ENCODE measurements at regions not wholly inside any gene's neighbourhood (a gene's known extent, or its start where the extent isn't known, plus 50 kb on each side); places are given as distances from the start of the nearest gene placed in this dataset.
"Not testable (repeated sequence)": the region's sequence is repeated elsewhere in the genome, so short reads cannot be mapped to it uniquely, and the experiment has no call there.

DNA sequence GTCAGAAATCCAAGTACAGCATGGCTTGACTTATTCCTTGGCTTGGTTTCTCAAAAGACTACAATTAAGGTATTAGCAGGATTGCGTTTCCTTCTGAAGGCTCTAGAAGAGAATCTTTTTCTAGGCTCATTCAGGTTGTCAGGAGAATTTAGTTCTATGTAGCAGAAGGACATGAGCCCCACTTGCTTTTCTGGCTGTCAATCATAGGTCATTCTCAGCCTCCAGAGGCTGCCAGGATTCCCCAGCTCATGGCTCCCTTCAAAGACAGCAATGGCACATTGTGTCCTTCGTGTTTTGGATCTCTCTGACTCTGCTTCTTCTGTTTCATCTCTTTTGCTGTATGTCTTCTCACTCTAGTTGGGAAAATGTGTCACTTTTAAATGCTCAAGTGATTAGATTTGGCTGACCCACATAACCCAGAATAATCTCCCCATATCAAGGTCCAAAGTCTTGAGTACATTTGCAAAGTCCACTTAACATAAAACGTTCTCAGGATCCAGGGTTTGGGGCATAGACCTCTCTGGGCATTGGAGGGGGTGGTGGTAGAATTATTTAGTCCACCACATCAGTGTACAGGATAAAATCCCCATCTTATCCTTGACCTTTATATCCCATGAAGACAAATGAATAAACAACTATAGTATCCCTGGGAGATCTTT is 126.7 kb upstream of the BCL9 start:
- CTCF ChIA-PET, result no interaction called here
- Mint-ChIP-seq H3K27ac (no peak overlapping the region), H3K4me1 (no peaks in the 10 kb centered on the region), H3K27me3 (peaks cover 34% of the 10 kb centered on the region), H3K4me3 (no peak overlapping the region), H3K9me3 (ENCODE audit: insufficient read depth) (peaks cover 6% of the 10 kb centered on the region)
- Histone ChIP-seq H3K4me3 (ENCODE audit: control extremely low read depth in 1 of 5, extremely low read depth in 1 of 5, insufficient read depth in 1 of 5, low read depth in 2 of 5, low read length in 4 of 5) (no peak overlapping the region), H3K4me1 (ENCODE audit: control insufficient read depth in 2 of 2, insufficient read depth in 2 of 2, low read length in 2 of 2) (no peaks in the 10 kb centered on the region), H2AFZ (ENCODE audit: insufficient read depth, low read depth, low read length, poor library complexity, severe bottlenecking) (no peak overlapping the region), H3K36me3 (replicated peaks in 1 of 2; ENCODE audit: control extremely low read depth in 1 of 2, control insufficient read depth in 1 of 2, extremely low read depth in 1 of 2, insufficient read depth in 2 of 2, low read length in 1 of 2) (no peaks in the 10 kb centered on the region), H3K9me3 (ENCODE audit: control extremely low read depth in 1 of 3, control insufficient read depth in 2 of 3, insufficient read depth in 1 of 3, low read length in 2 of 3) (peaks cover 0 to 2% (median 0%) of the 10 kb centered on the region in 3 donors), H3K27ac (ENCODE audit: low read length in 2 of 2) (no peak overlapping the region), H3K27me3 (replicated peaks in 1 of 4; ENCODE audit: control extremely low read depth in 1 of 4, control insufficient read depth in 3 of 4, insufficient read depth in 4 of 4, low read length in 3 of 4) (peaks cover 0 to 8% (median 4%) of the 10 kb centered on the region in 4 experiments), H4K20me1 (ENCODE audit: control insufficient read depth, insufficient read depth, low read length, poor library complexity, severe bottlenecking) (no peaks in the 10 kb centered on the region), H3K4me2 (replicated peaks; ENCODE audit: low read depth, low read length, poor library complexity, severe bottlenecking) (no peak overlapping the region), H3K79me2 (ENCODE audit: control insufficient read depth, insufficient read depth, low read length) (no peaks in the 10 kb centered on the region), H3K9ac (ENCODE audit: low read length) (no peak overlapping the region)
- DNase-seq, result no peak
- intact Hi-C loops (cut with micrococcal nuclease), result no loop called here
- POLR2A ChIA-PET, result no interaction called here
- ATAC-seq (ENCODE audit: low read depth), result no peak
- TF ChIP-seq EZH2 (IDR thresholded peaks at IDR 0.05; ENCODE audit: borderline replicate concordance, insufficient read depth, low read depth, low read length, poor library complexity, severe bottlenecking), result no peak
- TF ChIP-seq, protein P1, sequence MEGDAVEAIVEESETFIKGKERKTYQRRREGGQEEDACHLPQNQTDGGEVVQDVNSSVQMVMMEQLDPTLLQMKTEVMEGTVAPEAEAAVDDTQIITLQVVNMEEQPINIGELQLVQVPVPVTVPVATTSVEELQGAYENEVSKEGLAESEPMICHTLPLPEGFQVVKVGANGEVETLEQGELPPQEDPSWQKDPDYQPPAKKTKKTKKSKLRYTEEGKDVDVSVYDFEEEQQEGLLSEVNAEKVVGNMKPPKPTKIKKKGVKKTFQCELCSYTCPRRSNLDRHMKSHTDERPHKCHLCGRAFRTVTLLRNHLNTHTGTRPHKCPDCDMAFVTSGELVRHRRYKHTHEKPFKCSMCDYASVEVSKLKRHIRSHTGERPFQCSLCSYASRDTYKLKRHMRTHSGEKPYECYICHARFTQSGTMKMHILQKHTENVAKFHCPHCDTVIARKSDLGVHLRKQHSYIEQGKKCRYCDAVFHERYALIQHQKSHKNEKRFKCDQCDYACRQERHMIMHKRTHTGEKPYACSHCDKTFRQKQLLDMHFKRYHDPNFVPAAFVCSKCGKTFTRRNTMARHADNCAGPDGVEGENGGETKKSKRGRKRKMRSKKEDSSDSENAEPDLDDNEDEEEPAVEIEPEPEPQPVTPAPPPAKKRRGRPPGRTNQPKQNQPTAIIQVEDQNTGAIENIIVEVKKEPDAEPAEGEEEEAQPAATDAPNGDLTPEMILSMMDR (IDR thresholded peaks at IDR 0.05), result no peak
- no CpG with 5 or more reads among the region's 3 CpGs for WGBS (ENCODE audit: insufficient coverage)

DNA sequence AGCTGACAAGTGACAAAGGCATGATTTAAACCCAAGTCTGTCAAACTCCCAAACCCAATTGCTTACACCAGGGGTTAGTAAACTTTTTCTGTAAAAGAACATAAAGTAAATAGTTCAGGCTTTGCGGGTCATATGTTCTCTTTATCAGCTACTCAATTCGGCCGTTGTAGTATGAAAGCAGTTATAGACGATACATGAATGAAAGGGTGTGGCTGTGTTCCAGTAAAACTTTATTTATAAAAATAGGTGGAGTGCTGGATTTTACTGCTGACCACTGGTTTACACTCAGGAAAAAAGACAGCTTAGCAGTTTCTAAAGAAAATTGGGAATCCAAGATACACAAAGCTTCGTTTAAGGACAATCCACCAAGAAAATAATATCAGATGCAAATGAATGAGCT is 124.3 kb upstream of the BCL9 start:
- ATAC-seq (ENCODE audit: low read depth) (no peak), DNase-seq (no peak)
- no peak overlapping the region for H3K9ac ChIP-seq (ENCODE audit: low read length)
- H3K4me2 ChIP-seq (replicated peaks; ENCODE audit: low read depth, low read length, poor library complexity, severe bottlenecking), result no peak overlapping the region
- no peak for TF ChIP-seq EZH2 (IDR thresholded peaks at IDR 0.05; ENCODE audit: borderline replicate concordance, insufficient read depth, low read depth, low read length, poor library complexity, severe bottlenecking)
- TF ChIP-seq, protein P1 (IDR thresholded peaks at IDR 0.05), result no peak
- no peak overlapping the region for H2AFZ ChIP-seq (ENCODE audit: insufficient read depth, low read depth, low read length, poor library complexity, severe bottlenecking)
- intact Hi-C loops (cut with micrococcal nuclease), result no loop called here
- Mint-ChIP-seq H3K27me3 (peaks cover 45% of the 10 kb centered on the region), H3K4me1 (no peaks in the 10 kb centered on the region), H3K27ac (no peak overlapping the region), H3K9me3 (ENCODE audit: insufficient read depth) (no peaks in the 10 kb centered on the region), H3K4me3 (no peak overlapping the region)
- no CpG with 5 or more reads among the region's 5 CpGs for WGBS (ENCODE audit: insufficient coverage)
- H4K20me1 ChIP-seq (ENCODE audit: control insufficient read depth, insufficient read depth, low read length, poor library complexity, severe bottlenecking), result no peaks in the 10 kb centered on the region
- H3K4me3 ChIP-seq (ENCODE audit: control extremely low read depth in 1 of 5, extremely low read depth in 1 of 5, insufficient read depth in 1 of 5, low read depth in 2 of 5, low read length in 4 of 5), result no peak overlapping the region
- no peaks in the 10 kb centered on the region for H3K79me2 ChIP-seq (ENCODE audit: control insufficient read depth, insufficient read depth, low read length)
- no peaks in the 10 kb centered on the region for H3K9me3 ChIP-seq (ENCODE audit: control extremely low read depth in 1 of 3, control insufficient read depth in 2 of 3, insufficient read depth in 1 of 3, low read length in 2 of 3)
- peaks cover 0 to 8% (median 6%) of the 10 kb centered on the region in 4 experiments for H3K27me3 ChIP-seq (replicated peaks in 1 of 4; ENCODE audit: control extremely low read depth in 1 of 4, control insufficient read depth in 3 of 4, insufficient read depth in 4 of 4, low read length in 3 of 4)
- ChIA-PET POLR2A (no interaction called here), CTCF (no interaction called here)
- H3K36me3 ChIP-seq (replicated peaks in 1 of 2; ENCODE audit: control extremely low read depth in 1 of 2, control insufficient read depth in 1 of 2, extremely low read depth in 1 of 2, insufficient read depth in 2 of 2, low read length in 1 of 2), result no peaks in the 10 kb centered on the region
- H3K27ac ChIP-seq (ENCODE audit: low read length in 2 of 2), result no peak overlapping the region
- H3K4me1 ChIP-seq (ENCODE audit: control insufficient read depth in 2 of 2, insufficient read depth in 2 of 2, low read length in 2 of 2), result no peaks in the 10 kb centered on the region

DNA sequence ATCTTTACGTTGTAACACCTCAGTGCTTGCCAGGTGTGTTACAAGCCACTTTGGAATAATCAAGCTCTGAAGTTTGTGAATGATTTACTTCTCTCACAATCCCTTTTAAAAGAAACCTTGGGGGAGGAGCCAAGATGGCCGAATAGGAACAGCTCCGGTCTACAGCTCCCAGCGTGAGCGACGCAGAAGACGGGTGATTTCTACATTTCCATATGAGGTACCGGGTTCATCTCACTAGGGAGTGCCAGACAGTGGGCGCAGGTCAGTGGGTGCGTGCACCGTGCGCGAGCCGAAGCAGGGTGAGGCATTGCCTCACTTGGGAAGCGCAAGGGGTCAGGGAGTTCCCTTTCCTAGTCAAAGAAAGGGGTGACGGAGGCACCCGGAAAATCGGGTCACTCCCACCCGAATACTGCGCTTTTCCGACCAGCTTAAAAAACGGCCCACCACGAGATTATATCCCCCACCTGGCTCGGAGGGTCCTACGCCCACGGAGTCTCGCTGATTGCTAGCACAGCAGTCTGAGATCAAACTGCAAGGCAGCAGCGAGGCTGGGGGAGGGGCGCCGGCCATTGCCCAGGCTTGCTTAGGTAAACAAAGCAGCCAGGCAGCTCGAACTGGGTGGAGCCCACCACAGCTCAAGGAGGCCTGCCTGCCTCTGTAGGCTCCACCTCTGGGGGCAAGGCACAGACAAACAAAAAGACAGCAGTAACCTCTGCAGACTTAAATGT is 118.0 kb upstream of the BCL9 start:
- H3K27ac Mint-ChIP-seq; H3K9me3 ChIP-seq (ENCODE audit: control extremely low read depth in 1 of 3, control insufficient read depth in 2 of 3, insufficient read depth in 1 of 3, low read length in 2 of 3); H3K36me3 ChIP-seq (replicated peaks in 1 of 2; ENCODE audit: control extremely low read depth in 1 of 2, control insufficient read depth in 1 of 2, extremely low read depth in 1 of 2, insufficient read depth in 2 of 2, low read length in 1 of 2); H3K4me3 ChIP-seq (ENCODE audit: control extremely low read depth in 1 of 5, extremely low read depth in 1 of 5, insufficient read depth in 1 of 5, low read depth in 2 of 5, low read length in 4 of 5); H3K9me3 Mint-ChIP-seq (ENCODE audit: insufficient read depth); H3K4me1 ChIP-seq (ENCODE audit: control insufficient read depth in 2 of 2, insufficient read depth in 2 of 2, low read length in 2 of 2); H3K27ac ChIP-seq (ENCODE audit: low read length in 2 of 2); H2AFZ ChIP-seq (ENCODE audit: insufficient read depth, low read depth, low read length, poor library complexity, severe bottlenecking); H3K79me2 ChIP-seq (ENCODE audit: control insufficient read depth, insufficient read depth, low read length); intact Hi-C loops (cut with micrococcal nuclease); H4K20me1 ChIP-seq (ENCODE audit: control insufficient read depth, insufficient read depth, low read length, poor library complexity, severe bottlenecking); H3K4me2 ChIP-seq (replicated peaks; ENCODE audit: low read depth, low read length, poor library complexity, severe bottlenecking); POLR2A ChIA-PET; H3K27me3 ChIP-seq (replicated peaks in 1 of 4; ENCODE audit: control extremely low read depth in 1 of 4, control insufficient read depth in 3 of 4, insufficient read depth in 4 of 4, low read length in 3 of 4); ATAC-seq (ENCODE audit: low read depth); H3K9ac ChIP-seq (ENCODE audit: low read length); H3K4me3 Mint-ChIP-seq; CTCF ChIA-PET; H3K4me1 Mint-ChIP-seq; DNase-seq: not testable (repeated sequence)
- peaks cover 21% of the 10 kb centered on the region for H3K27me3 Mint-ChIP-seq
- WGBS (ENCODE audit: insufficient coverage), result 91% methylated on average over 9 of the region's 31 CpGs

Measured in B cell (primary cell).